HG02798 (cell line): ENCODE measurements at regions not wholly inside any gene's neighbourhood (a gene's known extent, or its start where the extent isn't known, plus 50 kb on each side); places are given as distances from the start of the nearest gene placed in this dataset.

Source experiments
- ATAC-seq: cut with Tn5 transposase; IDR thresholded peaks from one replicate; pipeline ENCODE4 v1.9.1; 2021; ENCODE audit warnings: mild to moderate bottlenecking; ENCODE audit not compliant: unreplicated experiment, poor library complexity

GRCh38 chr2:160628811-160629210, 135.2 kb upstream of the RBMS1 start:
- no peak for ATAC-seq

- no peak for ATAC-seq
Measured at GRCh38 chr2:160630801-160631590, 137.4 kb upstream of the RBMS1 start.

GRCh38 chr2:160632084-160632975, 138.7 kb upstream of the RBMS1 start:
- ATAC-seq, result no peak

- no peak for ATAC-seq
Measured at GRCh38 chr2:160634436-160634835, 140.8 kb upstream of the RBMS1 start.

- no peak for ATAC-seq
Measured at GRCh38 chr2:160635488-160635887, 141.9 kb upstream of the RBMS1 start.

GRCh38 chr2:160639472-160639871, 145.9 kb upstream of the RBMS1 start:
- no peak for ATAC-seq

- ATAC-seq, result no peak
Measured at GRCh38 chr2:160646684-160647444, 153.3 kb upstream of the RBMS1 start.

GRCh38 chr2:160647967-160648685, 154.5 kb upstream of the RBMS1 start:
- ATAC-seq, result no peak

- ATAC-seq, result no peak
Measured at GRCh38 chr2:160649698-160650097, 156.1 kb upstream of the RBMS1 start.

- ATAC-seq, result no peak
Measured at GRCh38 chr2:160650196-160651118, 156.8 kb upstream of the RBMS1 start.

- ATAC-seq, result no peak
Measured at GRCh38 chr2:160651416-160652200, 158.0 kb upstream of the RBMS1 start.

GRCh38 chr2:160652236-160652635, 158.6 kb upstream of the RBMS1 start:
- peak; percentile 75 for ATAC-seq

- no peak for ATAC-seq
Measured at GRCh38 chr2:160657196-160657595, 163.6 kb upstream of the RBMS1 start.

GRCh38 chr2:160658851-160659250, 165.2 kb upstream of the RBMS1 start:
- ATAC-seq, result no peak

GRCh38 chr2:160660741-160661140, 167.1 kb upstream of the RBMS1 start:
- ATAC-seq, result no peak

- ATAC-seq, result no peak
Measured at GRCh38 chr2:160664603-160665140, 171.1 kb upstream of the RBMS1 start.

GRCh38 chr2:160666154-160667060, 172.8 kb upstream of the RBMS1 start:
- ATAC-seq, result peak; percentile 78
